Hematopoietic multipotent progenitor cell treated with erythropoietin and hydrocortisone succinate and interleukin-3 and kit ligand, for 8 days (in vitro differentiated cells): ENCODE measurements at regions not wholly inside any gene's neighbourhood (a gene's known extent, or its start where the extent isn't known, plus 50 kb on each side); places are given as distances from the start of the nearest gene placed in this dataset.
"Not testable (repeated sequence)": the region's sequence is repeated elsewhere in the genome, so short reads cannot be mapped to it uniquely, and the experiment has no call there.

Source experiments
- DNase-seq: peaks from one replicate; pipeline ENCODE4 v3.0.0-alpha.2; 2015

DNA sequence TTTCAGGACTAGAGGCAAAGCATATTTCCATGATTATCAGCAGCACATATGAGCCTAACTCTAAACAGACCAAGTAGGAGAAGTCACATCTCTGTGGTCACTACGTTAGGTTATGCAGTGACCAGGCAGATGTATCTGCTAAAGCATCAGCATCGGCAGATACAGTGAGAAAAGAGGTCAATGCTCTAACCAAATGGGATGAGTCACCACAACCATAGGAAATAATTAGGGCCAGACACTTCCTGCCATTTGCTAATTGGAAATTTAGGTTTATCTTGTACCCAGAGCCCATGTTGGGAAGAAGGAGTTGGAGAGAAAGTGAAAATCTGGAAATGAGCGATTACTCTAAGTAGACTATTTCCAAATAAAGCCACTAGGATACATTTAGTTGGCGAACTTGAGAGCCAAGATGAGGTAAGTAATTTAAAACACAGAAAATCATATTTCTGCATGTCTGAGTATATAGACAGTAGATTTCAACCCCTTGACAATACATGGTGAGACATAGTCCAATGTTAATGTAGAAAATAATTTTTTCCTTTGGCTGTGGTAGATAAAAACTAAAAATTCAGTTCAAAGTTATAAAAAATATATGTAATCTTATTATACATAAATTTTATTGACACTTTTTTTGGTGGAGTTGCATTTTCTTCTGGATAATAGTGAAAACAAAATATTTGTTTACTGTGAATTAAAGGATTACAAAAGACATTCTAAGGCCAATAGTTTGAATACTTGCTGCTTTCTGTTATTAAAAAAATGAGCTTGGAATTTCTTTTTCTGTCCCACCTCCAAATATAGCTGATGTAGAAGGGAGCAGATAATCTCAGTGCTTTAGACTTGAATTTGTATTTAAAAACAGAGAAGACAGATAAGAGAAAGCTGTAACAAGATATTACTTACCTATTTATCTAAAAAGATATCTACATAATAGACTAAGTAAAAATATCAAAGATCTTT, 104.4 kb upstream of the CSNK1A1L start:
- DNase-seq: no peak

DNA sequence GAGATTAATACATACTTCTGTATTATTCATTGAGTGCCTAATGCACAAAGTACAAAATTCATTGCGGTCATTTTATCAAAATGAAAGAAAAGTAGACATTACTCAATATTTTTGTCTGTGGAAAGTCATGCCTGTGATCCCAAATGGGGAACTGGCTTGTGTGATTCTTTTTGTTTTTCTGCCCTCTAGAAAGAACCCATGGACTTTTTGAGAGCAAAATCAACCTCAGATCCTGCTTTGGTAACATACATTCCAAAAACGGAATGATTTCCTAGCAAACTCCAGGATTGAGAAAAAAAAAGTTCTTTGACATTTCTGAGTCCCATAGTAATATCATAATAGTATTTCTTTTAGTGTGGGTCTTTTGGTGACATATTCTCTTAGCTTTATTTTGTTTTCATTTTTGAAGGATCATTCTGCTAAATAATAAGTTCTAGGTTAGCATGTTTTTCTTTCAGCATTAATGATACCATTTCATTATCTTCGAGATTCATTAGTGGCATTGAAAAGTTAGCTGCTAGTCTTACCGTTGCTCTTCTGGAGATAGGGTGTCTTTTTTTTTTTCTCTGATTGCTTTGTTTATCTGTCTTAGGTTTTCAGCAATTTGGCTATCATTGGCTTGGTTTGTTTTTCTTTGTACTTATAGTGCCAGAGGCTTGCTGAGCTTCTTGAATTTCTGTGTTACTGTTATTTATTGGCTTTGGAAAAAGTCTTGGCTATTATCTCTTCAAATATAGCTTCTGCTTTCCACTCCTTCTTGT, 102.4 kb upstream of the CSNK1A1L start:
- no peak for DNase-seq

GRCh38 chr13:37202264-37202663, 96.8 kb upstream of the CSNK1A1L start:
- DNase-seq: no peak

- DNase-seq: no peak
Observed at GRCh38 chr13:37201081-37201480, 95.6 kb upstream of the CSNK1A1L start.

- DNase-seq: no peak
Observed at GRCh38 chr13:37198629-37199028, 93.2 kb upstream of the CSNK1A1L start.

DNA sequence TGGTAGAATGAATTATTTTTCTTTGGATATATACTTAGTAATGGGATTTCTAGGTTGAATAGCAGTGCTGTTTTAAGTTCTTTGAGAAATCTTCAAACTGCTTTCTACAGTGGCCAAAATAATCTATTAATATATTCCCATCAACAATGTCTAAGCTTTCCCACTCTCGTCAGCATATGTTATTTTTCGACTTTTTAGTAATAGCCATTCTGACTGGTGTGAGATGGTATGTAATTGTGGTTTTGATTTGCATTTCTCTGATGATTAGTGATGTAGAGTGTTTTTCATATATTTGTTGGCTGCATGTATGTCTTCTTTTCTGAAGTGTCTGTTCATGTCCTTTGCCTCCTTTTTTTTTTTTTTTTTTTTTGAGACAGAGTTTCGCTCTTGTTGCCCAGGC, 90.2 kb upstream of the CSNK1A1L start:
- no peak for DNase-seq

- DNase-seq: no peak
Observed at GRCh38 chr13:37194428-37194861, 89.0 kb upstream of the CSNK1A1L start.

- no peak for DNase-seq
Observed at GRCh38 chr13:37192956-37193355, 87.5 kb upstream of the CSNK1A1L start.

DNA sequence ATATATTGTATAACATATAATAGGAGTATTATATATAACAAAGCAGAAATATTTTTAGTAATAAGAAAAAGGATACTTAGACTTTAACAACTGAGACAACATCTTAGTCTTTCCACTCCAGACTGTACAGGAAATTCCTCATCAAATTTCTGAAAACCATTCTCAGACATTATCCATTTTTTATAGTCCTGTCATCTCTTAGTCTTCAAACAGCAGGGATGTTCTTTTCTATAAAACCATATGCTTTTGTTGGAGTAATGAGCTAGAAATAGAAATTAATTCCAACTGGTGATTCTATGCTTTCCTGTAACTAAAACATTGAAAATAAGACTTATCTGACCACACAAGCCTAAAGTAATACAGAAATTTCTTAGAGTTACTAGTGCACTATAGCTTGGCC, 82.2 kb upstream of the CSNK1A1L start:
- no peak for DNase-seq

GRCh38 chr13:37187105-37187504, 81.6 kb upstream of the CSNK1A1L start:
- no peak for DNase-seq

DNA sequence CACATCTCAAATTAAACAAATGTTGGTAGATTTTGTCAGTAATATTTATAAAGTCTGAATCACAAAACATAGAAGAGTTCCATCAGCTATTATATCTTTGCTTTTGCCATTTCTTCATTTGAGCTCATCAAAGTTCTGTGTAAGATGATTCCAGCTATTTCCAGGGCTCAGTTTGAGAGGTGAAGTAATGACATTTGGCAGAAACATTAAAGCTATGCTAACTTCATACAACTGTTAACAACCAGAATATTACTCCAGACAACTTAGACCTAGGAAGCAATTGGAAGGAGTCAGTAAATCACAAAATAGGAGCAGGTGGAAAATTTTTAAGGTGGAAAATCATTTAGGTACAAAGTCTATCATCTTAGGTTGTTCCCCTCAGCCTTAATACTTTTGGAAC, 76.2 kb upstream of the CSNK1A1L start:
- no peak for DNase-seq

GRCh38 chr13:37179645-37180044, 74.2 kb upstream of the CSNK1A1L start:
- DNase-seq: no peak

DNA sequence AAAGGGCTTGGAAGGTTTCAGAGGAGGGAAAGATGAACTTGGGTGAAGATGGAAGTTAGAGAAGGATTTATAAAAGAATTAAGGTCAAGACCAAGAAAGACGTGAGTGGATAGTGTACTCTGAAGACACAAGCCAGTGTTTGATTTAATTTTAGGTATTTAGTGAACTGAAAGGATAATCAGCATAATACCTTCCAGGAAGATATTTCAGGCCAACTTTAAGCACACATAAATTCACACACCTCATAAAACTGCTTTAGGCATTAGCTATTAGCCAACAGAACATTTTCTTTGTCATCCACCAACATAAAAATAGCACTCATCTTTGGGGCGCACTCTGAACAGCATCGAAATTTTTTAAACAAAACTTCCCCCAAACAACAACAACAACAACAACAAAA, 71.7 kb upstream of the CSNK1A1L start:
- DNase-seq: no peak

- DNase-seq: no peak
Observed at GRCh38 chr13:37175996-37176395, 70.5 kb upstream of the CSNK1A1L start.

- DNase-seq: no peak
Observed at GRCh38 chr13:37173214-37173613, 67.8 kb upstream of the CSNK1A1L start.

GRCh38 chr13:37172226-37172625, 66.8 kb upstream of the CSNK1A1L start:
- DNase-seq: not testable (repeated sequence)

GRCh38 chr13:37168926-37169325, 63.5 kb upstream of the CSNK1A1L start:
- no peak for DNase-seq

- DNase-seq: no peak
Observed at GRCh38 chr13:37168151-37168550, 62.7 kb upstream of the CSNK1A1L start.

DNA sequence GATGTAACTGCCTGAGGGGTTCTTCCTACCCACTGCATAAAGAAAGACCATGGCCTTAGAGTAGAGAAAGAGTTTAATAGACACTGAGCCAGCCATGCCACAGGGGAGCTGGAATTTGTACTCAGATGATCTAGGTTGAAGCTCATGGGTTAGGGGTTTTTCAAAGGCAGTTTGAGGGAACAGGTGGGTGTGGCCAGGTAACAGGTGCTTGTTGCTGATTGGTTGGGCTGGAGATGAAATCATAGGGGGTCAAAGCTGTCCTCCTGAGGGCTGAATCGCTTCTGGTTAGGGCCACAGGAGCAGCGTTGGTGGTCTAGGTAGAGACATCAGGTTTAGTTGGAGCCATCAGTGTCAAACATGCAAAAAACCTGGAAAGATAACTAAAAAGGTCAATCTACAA, 59.2 kb upstream of the CSNK1A1L start:
- DNase-seq: no peak

GRCh38 chr13:37163641-37164265, 58.3 kb upstream of the CSNK1A1L start:
- no peak for DNase-seq

DNA sequence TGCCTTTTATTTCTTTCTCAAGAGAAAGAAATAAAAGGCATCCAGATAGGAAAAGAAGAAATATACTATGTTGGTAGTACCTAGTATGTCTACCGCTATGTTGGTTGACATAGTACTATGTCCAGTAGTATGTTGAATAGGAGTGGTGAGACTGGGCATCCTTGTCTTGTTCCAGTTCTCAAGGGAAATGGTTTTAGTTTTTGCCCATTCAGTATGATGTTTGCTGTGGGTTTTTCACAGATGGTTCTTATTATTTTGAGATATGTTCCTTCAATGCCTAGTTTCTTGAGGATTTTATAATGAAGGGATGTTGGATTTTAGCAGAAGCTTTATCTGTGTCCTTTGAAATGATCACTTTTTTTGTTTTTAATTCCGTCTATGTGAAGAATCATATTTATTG, 53.0 kb upstream of the CSNK1A1L start:
- DNase-seq: no peak

DNA sequence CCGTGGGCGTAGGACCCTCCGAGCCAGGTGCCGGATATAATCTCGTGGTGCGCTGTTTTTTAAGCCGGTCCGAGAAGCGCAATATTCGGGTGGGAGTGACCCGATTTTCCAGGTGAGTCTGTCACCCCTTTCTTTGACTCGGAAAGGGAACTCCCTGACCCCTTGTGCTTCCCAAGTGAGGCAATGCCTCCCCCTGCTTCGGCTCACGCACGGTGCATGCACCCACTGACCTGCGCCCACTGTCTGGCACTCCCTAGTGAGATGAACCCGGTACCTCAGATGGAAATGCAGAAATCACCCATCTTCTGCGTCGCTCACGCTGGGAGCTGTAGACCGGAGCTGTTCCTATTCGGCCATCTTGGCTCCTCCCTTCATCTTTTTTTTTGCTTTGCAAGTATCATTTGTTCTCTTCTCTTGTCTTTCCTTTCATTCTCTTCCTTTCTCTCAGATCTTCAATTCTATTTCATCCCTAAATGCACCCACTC, 50.2 kb upstream of the CSNK1A1L start:
- not testable (repeated sequence) for DNase-seq
